ENCODE measurements at regions not wholly inside any gene's neighbourhood (a gene's known extent, or its start where the extent isn't known, plus 50 kb on each side); places are given as distances from the start of the nearest gene placed in this dataset.

DNA sequence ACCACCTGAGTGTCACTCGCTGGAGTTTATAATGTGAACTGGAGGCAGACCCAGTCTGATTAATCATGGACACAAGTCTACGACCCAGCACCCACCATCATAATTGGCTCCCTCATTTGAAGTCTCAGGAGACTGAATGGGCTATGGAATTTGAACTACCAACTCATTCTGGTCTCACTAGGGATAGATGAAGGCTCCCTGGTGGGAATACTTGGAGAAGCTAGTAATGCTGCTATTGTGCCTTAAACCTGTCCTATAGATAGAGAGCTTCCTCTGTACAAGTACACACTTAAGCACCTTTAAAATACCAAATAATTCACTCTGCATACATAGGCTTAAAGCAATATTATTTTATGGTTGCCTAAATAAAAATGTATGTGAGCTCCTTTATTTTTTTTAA is 90.8 kb upstream of the SMARCAD1 start:
- TF ChIP-seq ELF4 (IDR thresholded peaks at IDR 0.05) (no peak), SP1 (IDR thresholded peaks at IDR 0.05) (no peak), NFRKB (IDR thresholded peaks at IDR 0.05) (no peak), CTBP1 (IDR thresholded peaks at IDR 0.05; ENCODE audit: borderline replicate concordance) (no peak), ARNT (IDR thresholded peaks at IDR 0.05) (no peak)
